HUES64 (cell line): ENCODE measurements at regions not wholly inside any gene's neighbourhood (a gene's known extent, or its start where the extent isn't known, plus 50 kb on each side); places are given as distances from the start of the nearest gene placed in this dataset.

ENCODE experiments used
- H3K27ac ChIP-seq: 2 replicates; pipeline ENCODE4 v1.7.0; 2013; ENCODE audit warnings: low read depth, low read length, inconsistent platforms
- H3K27me3 ChIP-seq: 2 replicates; pipeline ENCODE4 v1.6.1; 2013; ENCODE audit warnings: mild to moderate bottlenecking, low read length; ENCODE audit not compliant: insufficient read depth
- H3K36me3 ChIP-seq: 2 replicates; pipeline ENCODE4 v1.6.1; 2013; ENCODE audit warnings: mild to moderate bottlenecking, low read length; ENCODE audit not compliant: insufficient read depth
- H3K4me1 ChIP-seq: 2 replicates; pipeline ENCODE4 v1.6.1; 2013; ENCODE audit warnings: mild to moderate bottlenecking, low read length, moderate library complexity; ENCODE audit not compliant: insufficient read depth
- H3K4me3 ChIP-seq: 2 replicates; pipeline ENCODE4 v1.5.1; 2013; ENCODE audit warnings: mild to moderate bottlenecking, low read length, moderate library complexity
- H3K9ac ChIP-seq: 2 replicates; pipeline ENCODE4 v1.6.1; 2013; ENCODE audit warnings: mild to moderate bottlenecking, low read depth, low read length
- H3K9me3 ChIP-seq: 2 replicates; pipeline ENCODE4 v1.6.1; 2013; ENCODE audit warnings: low read depth, low read length; ENCODE audit not compliant: insufficient read depth
- WGBS: fragments of 150-250, 120-280 bp; methylation state at CpG from one replicate; pipeline ENCODE4 v1.1.7; 2013; ENCODE audit warnings: missing lambda C conversion rate; 5-methylcytosine and 5-hydroxymethylcytosine counted together

DNA sequence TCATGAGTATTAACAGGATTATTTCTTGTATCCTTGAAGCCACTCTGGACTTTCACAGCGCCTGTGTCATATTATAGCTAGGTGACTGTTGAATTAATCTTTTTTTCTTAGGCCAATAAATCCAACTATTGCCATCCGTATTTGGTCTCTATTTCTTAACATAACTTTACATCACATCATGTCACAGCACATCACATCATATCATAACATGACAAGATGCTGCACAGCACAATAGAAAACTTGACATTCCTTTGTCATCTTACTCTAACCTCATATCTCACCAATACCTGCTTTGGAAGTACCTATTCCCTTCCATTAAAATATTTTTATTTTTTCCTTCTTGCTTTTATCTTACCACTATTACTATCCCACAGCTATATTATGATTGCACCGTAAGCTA lies 1480.8 kb downstream of the TECRL start:
- no peaks in the 10 kb centered on the region for H3K36me3 ChIP-seq
- no peaks in the 10 kb centered on the region for H3K27me3 ChIP-seq
- H3K9me3 ChIP-seq = no peaks in the 10 kb centered on the region
- H3K4me3 ChIP-seq = no peak overlapping the region
- H3K9ac ChIP-seq = no peak overlapping the region
- H3K4me1 ChIP-seq = no peaks in the 10 kb centered on the region
- whole genome bisulfite sequencing = 89% methylated on average over 2 of the region's 3 CpGs
- H3K27ac ChIP-seq = no peak overlapping the region

DNA sequence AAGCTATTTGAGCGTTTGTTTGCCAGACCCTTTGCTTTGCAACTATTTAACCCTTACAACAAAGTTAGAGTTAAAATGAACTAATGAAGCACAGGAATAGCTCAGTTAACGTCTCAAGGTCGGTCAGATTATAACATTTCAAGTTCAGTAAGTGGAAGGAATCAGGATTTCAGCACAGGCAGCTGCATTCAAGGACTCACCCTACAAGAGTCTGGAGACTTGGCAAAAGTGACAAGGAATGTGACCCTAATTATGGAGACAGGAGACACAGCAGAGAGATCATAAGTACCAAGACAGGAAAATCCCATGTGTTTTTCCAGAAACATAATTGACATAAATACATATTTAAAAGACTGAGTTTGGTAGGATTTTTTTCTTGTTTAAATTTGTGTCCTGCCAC lies 1481.7 kb downstream of the TECRL start:
- H3K27ac ChIP-seq = no peak overlapping the region
- H3K36me3 ChIP-seq = no peaks in the 10 kb centered on the region
- WGBS = 92% methylated on average over 3 of the region's 3 CpGs
- no peaks in the 10 kb centered on the region for H3K4me1 ChIP-seq
- H3K27me3 ChIP-seq = no peaks in the 10 kb centered on the region
- no peak overlapping the region for H3K9ac ChIP-seq
- no peak overlapping the region for H3K4me3 ChIP-seq
- no peaks in the 10 kb centered on the region for H3K9me3 ChIP-seq

DNA sequence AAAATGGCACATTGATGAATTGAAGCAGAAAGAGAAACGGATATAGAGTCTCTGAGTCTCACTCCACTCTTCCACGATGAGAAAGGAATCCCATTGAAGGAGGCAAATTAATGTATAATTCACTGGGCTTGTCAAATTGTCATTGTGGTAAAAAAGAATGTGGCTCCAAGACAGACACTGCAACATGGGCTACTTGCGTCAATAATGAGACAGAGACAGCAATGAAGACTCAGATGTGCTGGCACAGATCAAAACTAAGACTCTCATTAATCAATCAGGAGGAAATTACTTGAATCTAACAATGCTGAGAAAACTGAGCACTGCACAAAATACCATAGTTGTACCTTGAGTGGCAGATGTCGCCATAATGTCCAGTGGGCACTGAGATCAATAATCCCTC lies 1485.5 kb downstream of the TECRL start:
- Histone ChIP-seq H3K36me3 (no peaks in the 10 kb centered on the region), H3K4me1 (no peaks in the 10 kb centered on the region), H3K9me3 (no peaks in the 10 kb centered on the region), H3K9ac (no peak overlapping the region), H3K27me3 (no peaks in the 10 kb centered on the region), H3K4me3 (no peak overlapping the region), H3K27ac (no peak overlapping the region)
- 98% methylated on average over 4 of the region's 4 CpGs for WGBS

DNA sequence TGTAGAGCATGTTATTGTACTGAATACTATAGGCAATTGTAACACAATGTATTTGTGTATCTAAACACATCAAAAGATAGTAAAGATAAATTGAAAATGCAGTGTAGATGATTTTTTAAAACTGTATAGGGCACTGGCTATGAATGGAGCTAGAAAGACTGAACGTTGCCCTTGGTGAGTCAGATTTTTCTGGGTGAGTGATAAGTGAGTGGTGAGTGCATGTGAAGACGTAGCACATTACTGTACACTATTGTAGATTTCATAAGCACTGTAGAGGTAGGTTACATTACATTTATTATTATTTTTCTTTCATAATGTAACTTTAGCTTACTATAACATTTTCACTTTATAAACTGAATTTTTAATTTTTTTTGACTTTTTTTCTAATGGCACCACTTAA lies 1491.6 kb downstream of the TECRL start:
- Histone ChIP-seq H3K27me3 (no peaks in the 10 kb centered on the region), H3K9me3 (no peaks in the 10 kb centered on the region), H3K4me3 (no peak overlapping the region), H3K36me3 (no peaks in the 10 kb centered on the region), H3K27ac (no peak overlapping the region), H3K4me1 (no peaks in the 10 kb centered on the region; the same call in 1 of the 2 replicates), H3K9ac (no peak overlapping the region)
- 94% methylated on average over 1 of the region's 2 CpGs for WGBS

DNA sequence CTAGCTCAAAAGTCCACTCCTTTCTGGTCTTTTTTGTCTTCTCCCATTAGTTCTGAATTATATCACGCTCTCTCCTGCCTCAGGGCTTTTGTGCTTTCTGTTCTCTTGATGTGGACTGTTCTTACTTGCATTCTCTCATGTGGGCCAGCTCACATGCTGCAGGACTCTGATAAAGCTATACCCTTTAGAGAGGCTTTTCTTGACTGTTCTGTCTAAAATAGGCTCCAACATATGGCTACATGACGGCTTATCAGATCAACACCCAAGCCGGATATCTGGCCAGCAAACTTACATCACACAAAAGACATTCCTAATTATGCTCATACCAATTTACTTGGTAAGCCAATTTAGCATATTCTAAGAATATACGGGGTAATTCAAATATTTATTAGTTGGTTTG lies 1494.5 kb downstream of the TECRL start:
- Histone ChIP-seq H3K4me3 (no peak overlapping the region), H3K36me3 (no peaks in the 10 kb centered on the region), H3K27me3 (no peaks in the 10 kb centered on the region), H3K4me1 (peaks cover 3% of the 10 kb centered on the region; the same call in 1 of the 2 replicates), H3K27ac (no peak overlapping the region), H3K9me3 (no peaks in the 10 kb centered on the region), H3K9ac (no peak overlapping the region)
- 98% methylated on average over 4 of the region's 4 CpGs for WGBS

DNA sequence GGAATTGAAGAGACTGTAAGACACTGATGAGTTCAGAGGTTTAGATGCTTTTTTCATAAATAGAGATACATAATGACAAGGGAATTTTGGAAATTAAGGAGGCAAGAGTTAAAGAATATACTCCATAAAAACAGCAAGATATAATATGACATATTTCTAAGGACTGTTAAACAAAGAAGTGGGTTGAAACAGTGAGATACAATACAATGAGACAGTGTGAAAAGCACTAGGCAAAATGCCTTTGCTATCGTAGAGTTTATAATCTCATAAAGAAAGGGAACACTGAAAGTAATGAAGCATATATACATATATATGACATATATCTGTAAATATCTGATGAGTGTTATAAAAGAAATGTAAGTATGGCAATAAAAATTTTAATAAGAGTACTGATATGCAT lies 1496.2 kb downstream of the TECRL start:
- Histone ChIP-seq H3K27me3 (no peaks in the 10 kb centered on the region), H3K9me3 (no peaks in the 10 kb centered on the region), H3K4me1 (peaks cover 3% of the 10 kb centered on the region; the same call in 1 of the 2 replicates), H3K9ac (no peak overlapping the region), H3K4me3 (no peak overlapping the region), H3K36me3 (no peaks in the 10 kb centered on the region), H3K27ac (no peak overlapping the region)
- WGBS = no CpG with 5 or more reads among the region's 1 CpG

DNA sequence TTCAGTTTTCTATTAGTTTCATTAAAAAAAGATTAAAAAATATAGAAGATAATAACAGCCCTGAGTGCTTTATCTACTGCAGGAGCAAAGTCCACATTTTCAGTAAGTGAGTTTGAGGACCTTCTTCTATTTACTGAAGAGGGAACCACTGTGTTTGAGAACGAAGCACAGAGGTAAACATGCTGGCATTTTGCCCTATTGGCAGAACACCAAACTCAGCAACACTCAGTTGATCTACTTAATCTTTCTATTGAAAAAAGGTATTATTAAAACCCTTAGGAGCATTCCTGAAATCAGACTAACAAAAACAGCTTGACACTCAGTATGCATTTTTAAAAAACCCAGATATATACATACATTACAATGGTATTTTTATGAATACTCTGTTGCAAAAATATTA lies 1496.7 kb downstream of the TECRL start:
- no peak overlapping the region for H3K4me3 ChIP-seq
- H3K4me1 ChIP-seq = peaks cover 3% of the 10 kb centered on the region; the same call in 1 of the 2 replicates
- H3K36me3 ChIP-seq = no peaks in the 10 kb centered on the region
- no peaks in the 10 kb centered on the region for H3K9me3 ChIP-seq
- 83% methylated on average over 1 of the region's 1 CpG for WGBS
- H3K27me3 ChIP-seq = no peaks in the 10 kb centered on the region
- no peak overlapping the region for H3K27ac ChIP-seq
- no peak overlapping the region for H3K9ac ChIP-seq

DNA sequence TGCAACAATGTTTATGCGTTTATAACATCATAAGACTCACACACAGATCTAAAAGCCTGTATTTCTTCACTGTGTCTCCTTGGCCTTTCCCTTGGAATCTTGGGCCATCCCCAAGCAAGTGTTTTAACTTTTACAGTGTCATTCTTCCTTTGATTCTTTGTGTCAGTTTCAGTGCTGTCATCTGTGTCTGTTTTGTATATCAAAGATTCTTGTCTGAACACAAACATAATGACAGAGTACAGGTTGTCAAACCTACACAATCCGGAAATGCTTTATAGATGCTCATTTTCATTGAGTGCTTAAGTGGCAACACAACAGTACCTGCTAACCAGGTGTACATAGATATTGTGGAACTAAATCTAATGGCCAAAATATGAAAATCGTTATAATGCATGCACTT lies 1500.0 kb downstream of the TECRL start:
- Histone ChIP-seq H3K36me3 (no peaks in the 10 kb centered on the region), H3K4me1 (peaks cover 3% of the 10 kb centered on the region; the same call in 1 of the 2 replicates), H3K9me3 (no peaks in the 10 kb centered on the region), H3K4me3 (no peak overlapping the region), H3K27me3 (no peaks in the 10 kb centered on the region), H3K27ac (no peak overlapping the region), H3K9ac (no peak overlapping the region)
- 98% methylated on average over 3 of the region's 3 CpGs for WGBS

DNA sequence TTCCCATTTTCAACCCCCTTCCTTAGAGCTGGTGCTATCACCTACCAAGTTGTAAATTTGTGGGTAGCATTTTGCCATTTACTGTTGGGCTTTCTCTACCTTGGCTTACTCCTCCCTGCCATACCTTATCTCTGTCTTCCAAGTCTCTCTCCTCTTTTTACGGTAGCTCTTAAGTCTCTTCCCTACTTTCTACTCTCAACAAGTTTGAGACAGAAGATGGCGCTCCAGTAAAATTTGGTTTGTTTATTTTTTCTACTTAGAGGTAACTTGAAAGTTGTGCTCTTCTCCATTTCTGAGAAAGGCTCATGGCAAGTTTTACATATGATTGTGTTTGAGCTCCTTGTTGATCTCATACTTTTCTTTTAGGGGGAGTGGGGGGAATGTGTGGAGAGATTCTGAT lies 1508.1 kb downstream of the TECRL start:
- Histone ChIP-seq H3K27ac (no peak overlapping the region), H3K36me3 (no peaks in the 10 kb centered on the region), H3K4me1 (no peaks in the 10 kb centered on the region), H3K27me3 (no peaks in the 10 kb centered on the region), H3K9me3 (peaks cover 13% of the 10 kb centered on the region; the same call in 1 of the 2 replicates), H3K9ac (no peak overlapping the region), H3K4me3 (no peak overlapping the region)
- 80% methylated on average over 2 of the region's 2 CpGs for WGBS

DNA sequence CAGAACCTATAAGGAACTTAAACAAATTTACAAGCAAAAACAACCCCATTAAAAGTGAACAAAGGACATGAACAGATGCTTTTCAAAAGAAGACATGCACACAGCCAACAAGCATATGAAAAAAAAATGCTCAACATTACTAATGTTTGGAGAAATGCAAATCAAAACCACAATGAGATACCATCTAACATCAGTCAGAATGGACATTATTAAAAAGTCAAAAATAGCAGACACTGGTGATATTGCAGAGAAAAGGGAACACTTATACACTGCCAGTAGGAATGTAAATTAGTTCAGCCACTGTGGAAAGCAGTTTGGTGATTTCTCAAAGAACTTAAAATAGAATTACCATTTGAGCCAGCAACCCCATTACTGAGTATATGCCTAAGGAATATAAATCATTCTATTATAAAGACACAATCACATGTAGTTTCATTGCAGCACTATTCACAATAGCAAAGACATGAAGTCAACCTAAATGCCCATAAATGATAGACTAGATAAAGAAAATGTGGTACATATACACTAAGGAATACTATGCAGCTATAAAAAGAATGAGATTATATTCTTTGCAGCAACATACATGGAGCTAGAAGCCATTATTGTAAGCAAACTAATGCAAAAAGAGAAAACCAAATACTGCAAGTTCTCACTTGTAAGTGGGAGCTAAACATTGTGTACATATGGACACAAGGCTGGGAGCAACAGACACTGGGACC lies 1509.4 kb downstream of the TECRL start:
- Histone ChIP-seq H3K9ac (no peak overlapping the region), H3K36me3 (no peaks in the 10 kb centered on the region), H3K9me3 (peaks cover 13% of the 10 kb centered on the region; the same call in 1 of the 2 replicates), H3K4me1 (no peaks in the 10 kb centered on the region), H3K27ac (no peak overlapping the region), H3K27me3 (no peaks in the 10 kb centered on the region), H3K4me3 (no peak overlapping the region)

DNA sequence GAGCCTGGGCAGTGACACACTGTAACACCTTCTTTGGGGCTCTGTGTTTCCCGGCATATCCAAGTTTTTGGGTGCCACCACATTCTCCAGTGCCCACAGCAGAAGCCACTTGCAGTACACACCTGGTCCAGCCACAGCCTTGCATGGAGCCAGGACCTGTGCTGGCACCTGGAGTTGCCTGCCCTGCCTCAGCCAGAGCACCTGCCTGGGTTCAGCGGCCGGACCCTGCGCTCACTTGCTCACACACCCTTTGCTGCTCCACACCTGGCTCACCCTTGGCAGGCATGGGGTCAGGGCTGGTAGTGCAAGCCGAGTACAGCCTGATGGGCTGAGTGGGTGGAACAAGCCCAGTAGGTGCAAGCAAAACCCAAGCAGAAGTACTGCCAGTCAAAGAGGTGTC lies 1511.1 kb downstream of the TECRL start:
- H3K9ac ChIP-seq = no peak overlapping the region
- H3K27ac ChIP-seq = no peak overlapping the region
- H3K9me3 ChIP-seq = peaks cover 13% of the 10 kb centered on the region; the same call in 1 of the 2 replicates
- H3K4me1 ChIP-seq = no peaks in the 10 kb centered on the region
- 98% methylated on average over 5 of the region's 5 CpGs for WGBS
- H3K27me3 ChIP-seq = no peaks in the 10 kb centered on the region
- no peak overlapping the region for H3K4me3 ChIP-seq
- no peaks in the 10 kb centered on the region for H3K36me3 ChIP-seq

DNA sequence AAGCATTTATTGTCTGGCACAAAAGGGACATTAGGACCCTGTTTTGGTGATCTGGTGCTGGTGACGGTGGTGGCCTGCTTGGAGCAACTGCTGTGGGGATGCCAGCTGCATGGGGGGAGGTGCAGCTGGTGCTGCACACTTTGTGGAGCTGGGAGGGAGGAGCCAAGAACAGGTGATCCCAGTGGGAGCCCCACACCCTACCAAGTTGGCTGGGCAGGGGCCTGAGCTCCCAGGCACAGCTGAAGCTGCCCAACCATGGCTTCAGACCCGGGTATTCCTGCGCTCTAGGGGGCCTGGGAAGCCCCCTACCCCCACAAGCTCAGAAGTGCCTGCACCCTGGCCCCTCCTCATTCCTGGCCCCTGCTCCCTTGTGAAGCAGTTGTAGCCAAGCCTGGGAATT lies 1512.5 kb downstream of the TECRL start:
- H3K27ac ChIP-seq = no peak overlapping the region
- 89% methylated on average over 3 of the region's 3 CpGs for WGBS
- no peak overlapping the region for H3K9ac ChIP-seq

More for the DNA sequence above, 1512.5 kb downstream of the TECRL start:
- H3K36me3 ChIP-seq = no peaks in the 10 kb centered on the region
- H3K9me3 ChIP-seq = peaks cover 13% of the 10 kb centered on the region; the same call in 1 of the 2 replicates
- no peaks in the 10 kb centered on the region for H3K4me1 ChIP-seq
- no peak overlapping the region for H3K4me3 ChIP-seq
- no peaks in the 10 kb centered on the region for H3K27me3 ChIP-seq
